GM23338 (cell line): ENCODE measurements at regions not wholly inside any gene's neighbourhood (a gene's known extent, or its start where the extent isn't known, plus 50 kb on each side); places are given as distances from the start of the nearest gene placed in this dataset.

ENCODE experiments used
- CREB1 ChIP-seq: fragments of 250-450 bp; sonication (Bioruptor Pico); IDR thresholded peaks from 2 replicates; pipeline ENCODE4 v1.5.0; 2020; ENCODE audit warnings: low read depth, mild to moderate bottlenecking, moderate library complexity
- REST ChIP-seq: IDR thresholded peaks from one replicate; pipeline ENCODE4 v1.6.1; 2018; ENCODE audit warnings: antibody characterized with exemption; ENCODE audit not compliant: unreplicated experiment
- TF ChIP-seq, protein P1 (sequence below), 2 experiments: fragments of 200-600 bp in 1 of 2; sonication (generic) in 1 of 2; conservative IDR thresholded peaks; 2 replicates each; pipeline versions ENCODE4 v1.5.1 to v1.6.1; 2016 to 2017; ENCODE audit warnings: antibody characterized with exemption in 2 of 2, low read depth in 2 of 2, mild to moderate bottlenecking in 2 of 2, moderate library complexity in 1 of 2

- TF ChIP-seq, protein P1, sequence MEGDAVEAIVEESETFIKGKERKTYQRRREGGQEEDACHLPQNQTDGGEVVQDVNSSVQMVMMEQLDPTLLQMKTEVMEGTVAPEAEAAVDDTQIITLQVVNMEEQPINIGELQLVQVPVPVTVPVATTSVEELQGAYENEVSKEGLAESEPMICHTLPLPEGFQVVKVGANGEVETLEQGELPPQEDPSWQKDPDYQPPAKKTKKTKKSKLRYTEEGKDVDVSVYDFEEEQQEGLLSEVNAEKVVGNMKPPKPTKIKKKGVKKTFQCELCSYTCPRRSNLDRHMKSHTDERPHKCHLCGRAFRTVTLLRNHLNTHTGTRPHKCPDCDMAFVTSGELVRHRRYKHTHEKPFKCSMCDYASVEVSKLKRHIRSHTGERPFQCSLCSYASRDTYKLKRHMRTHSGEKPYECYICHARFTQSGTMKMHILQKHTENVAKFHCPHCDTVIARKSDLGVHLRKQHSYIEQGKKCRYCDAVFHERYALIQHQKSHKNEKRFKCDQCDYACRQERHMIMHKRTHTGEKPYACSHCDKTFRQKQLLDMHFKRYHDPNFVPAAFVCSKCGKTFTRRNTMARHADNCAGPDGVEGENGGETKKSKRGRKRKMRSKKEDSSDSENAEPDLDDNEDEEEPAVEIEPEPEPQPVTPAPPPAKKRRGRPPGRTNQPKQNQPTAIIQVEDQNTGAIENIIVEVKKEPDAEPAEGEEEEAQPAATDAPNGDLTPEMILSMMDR (conservative IDR thresholded peaks at IDR 0.05; ENCODE audit: low read depth in 2 of 2) = no peak
- TF ChIP-seq REST = no peak
- TF ChIP-seq CREB1 = no peak
These were observed 656.5 kb upstream of the GRAMD2B start for GRCh38 chr5:125766706-125767105.
